ENCODE measurements at regions not wholly inside any gene's neighbourhood (a gene's known extent, or its start where the extent isn't known, plus 50 kb on each side); places are given as distances from the start of the nearest gene placed in this dataset.

GRCh38 chr3:30271781-30272180 is 334.6 kb upstream of the TGFBR2 start:
- ATAC-seq: no peak
- TF ChIP-seq ESRRG (CRISPR knock-in tag; IDR thresholded peaks at IDR 0.05) (no peak), ARNTL (CRISPR knock-in tag; IDR thresholded peaks at IDR 0.05; ENCODE audit: borderline replicate concordance, low read depth) (no peak), ZFP3 (CRISPR knock-in tag; IDR thresholded peaks at IDR 0.05) (no peak), ZFP30 (CRISPR knock-in tag; IDR thresholded peaks at IDR 0.05) (no peak), OSR1 (CRISPR knock-in tag; IDR thresholded peaks at IDR 0.05) (no peak), ZNF565 (CRISPR knock-in tag; conservative IDR thresholded peaks at IDR 0.05; ENCODE audit: low read depth) (no peak), TSHZ2 (CRISPR knock-in tag; IDR thresholded peaks at IDR 0.05) (no peak), CREB5 (CRISPR knock-in tag; IDR thresholded peaks at IDR 0.05; ENCODE audit: low read depth) (no peak), GLIS3 (CRISPR knock-in tag; IDR thresholded peaks at IDR 0.05) (no peak), BACH2 (CRISPR knock-in tag; IDR thresholded peaks at IDR 0.05; ENCODE audit: borderline replicate concordance) (no peak), ISL1 (CRISPR knock-in tag; IDR thresholded peaks at IDR 0.05) (no peak), RARB (CRISPR knock-in tag; IDR thresholded peaks at IDR 0.05) (no peak), ZNF70 (CRISPR knock-in tag; IDR thresholded peaks at IDR 0.05) (no peak), PPARA (CRISPR knock-in tag; IDR thresholded peaks at IDR 0.05; ENCODE audit: borderline replicate concordance) (no peak), ZC3H10 (CRISPR knock-in tag; IDR thresholded peaks at IDR 0.05) (no peak), ZNF8 (CRISPR knock-in tag; IDR thresholded peaks at IDR 0.05) (no peak), POU6F1 (CRISPR knock-in tag; IDR thresholded peaks at IDR 0.05; ENCODE audit: borderline replicate concordance, low read depth) (no peak)

- peak; percentile 86 for ATAC-seq
- TF ChIP-seq ZNF70 (CRISPR knock-in tag; IDR thresholded peaks at IDR 0.05) (no peak), ISL1 (CRISPR knock-in tag; IDR thresholded peaks at IDR 0.05) (peak; percentile 94), PATZ1 (CRISPR knock-in tag; IDR thresholded peaks at IDR 0.05; ENCODE audit: borderline replicate concordance) (peak; percentile 68; the same call in 1 of the 2 replicates), SNAI2 (CRISPR knock-in tag; IDR thresholded peaks at IDR 0.05) (0 out of 2 replicates have a peak, but pooled peaks have one; percentile 13), TSHZ2 (CRISPR knock-in tag; IDR thresholded peaks at IDR 0.05) (peak; percentile 46; the same call in 1 of the 2 replicates), CREB5 (CRISPR knock-in tag; IDR thresholded peaks at IDR 0.05; ENCODE audit: low read depth) (peak; percentile 64; the same call in 1 of the 2 replicates), ZNF8 (CRISPR knock-in tag; IDR thresholded peaks at IDR 0.05) (no peak), OSR1 (CRISPR knock-in tag; IDR thresholded peaks at IDR 0.05) (no peak), RARB (CRISPR knock-in tag; IDR thresholded peaks at IDR 0.05) (no peak), TOX (CRISPR knock-in tag; IDR thresholded peaks at IDR 0.05; ENCODE audit: borderline replicate concordance) (no peak), GLIS3 (CRISPR knock-in tag; IDR thresholded peaks at IDR 0.05) (peak; percentile 55; the same call in 1 of the 2 replicates), CSDC2 (CRISPR knock-in tag; IDR thresholded peaks at IDR 0.05) (no peak), ZC3H10 (CRISPR knock-in tag; IDR thresholded peaks at IDR 0.05) (no peak), CSRNP3 (CRISPR knock-in tag; IDR thresholded peaks at IDR 0.05) (0 out of 2 replicates have a peak, but pooled peaks have one; percentile 44), ZNF565 (CRISPR knock-in tag; conservative IDR thresholded peaks at IDR 0.05; ENCODE audit: low read depth) (no peak), POU6F1 (CRISPR knock-in tag; IDR thresholded peaks at IDR 0.05; ENCODE audit: borderline replicate concordance, low read depth) (no peak), ARNTL (CRISPR knock-in tag; IDR thresholded peaks at IDR 0.05; ENCODE audit: borderline replicate concordance, low read depth) (no peak), PPARA (CRISPR knock-in tag; IDR thresholded peaks at IDR 0.05; ENCODE audit: borderline replicate concordance) (no peak)
Measured at GRCh38 chr3:30273304-30274072, 332.9 kb upstream of the TGFBR2 start.

All from SK-N-SH treated with all-trans-retinoic acid at 6 μM for 48 hours (cell line).